RPMI8226 (cell line): ENCODE measurements at regions not wholly inside any gene's neighbourhood (a gene's known extent, or its start where the extent isn't known, plus 50 kb on each side); places are given as distances from the start of the nearest gene placed in this dataset.
A peak's percentile ranks its signal among the peaks of the same experiment; 100 is the strongest.

ENCODE experiments used
- DNase-seq: peaks from one replicate; pipeline ENCODE4 v3.0.0-alpha.2; 2015

GRCh38 chr2:128773641-128774319, 455.1 kb upstream of the HS6ST1 start:
- peak; percentile 9 for DNase-seq

GRCh38 chr2:128774320-128775216, 455.9 kb upstream of the HS6ST1 start:
- DNase-seq, result no peak

- DNase-seq, result no peak
These were observed 456.7 kb upstream of the HS6ST1 start for GRCh38 chr2:128775217-128775913.

- no peak for DNase-seq
These were observed 457.2 kb upstream of the HS6ST1 start for GRCh38 chr2:128775914-128776285.

- DNase-seq, result no peak
These were observed 458.0 kb upstream of the HS6ST1 start for GRCh38 chr2:128776461-128777195.

- no peak for DNase-seq
These were observed 458.7 kb upstream of the HS6ST1 start for GRCh38 chr2:128777196-128778035.

DNA sequence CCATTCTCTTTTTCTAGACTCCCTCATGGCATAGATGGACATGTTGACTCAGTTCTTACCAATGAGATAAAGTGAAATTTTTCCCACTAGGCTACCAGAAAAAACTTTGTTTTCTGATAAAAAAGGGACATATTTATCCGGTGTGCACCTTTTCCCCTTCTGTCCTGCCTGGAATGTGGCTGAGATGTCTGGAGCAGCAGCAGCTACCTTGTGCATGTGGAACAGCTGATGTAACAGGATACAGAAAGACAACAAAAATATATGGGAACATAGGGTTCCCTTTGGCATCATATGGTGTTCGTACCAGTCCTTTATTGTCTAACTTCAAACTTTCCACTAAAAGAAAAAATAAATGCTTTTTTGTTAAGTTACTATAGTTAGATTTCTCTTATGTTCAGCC, 460.2 kb upstream of the HS6ST1 start:
- no peak for DNase-seq

GRCh38 chr2:128779301-128780095, 460.8 kb upstream of the HS6ST1 start:
- no peak for DNase-seq

DNA sequence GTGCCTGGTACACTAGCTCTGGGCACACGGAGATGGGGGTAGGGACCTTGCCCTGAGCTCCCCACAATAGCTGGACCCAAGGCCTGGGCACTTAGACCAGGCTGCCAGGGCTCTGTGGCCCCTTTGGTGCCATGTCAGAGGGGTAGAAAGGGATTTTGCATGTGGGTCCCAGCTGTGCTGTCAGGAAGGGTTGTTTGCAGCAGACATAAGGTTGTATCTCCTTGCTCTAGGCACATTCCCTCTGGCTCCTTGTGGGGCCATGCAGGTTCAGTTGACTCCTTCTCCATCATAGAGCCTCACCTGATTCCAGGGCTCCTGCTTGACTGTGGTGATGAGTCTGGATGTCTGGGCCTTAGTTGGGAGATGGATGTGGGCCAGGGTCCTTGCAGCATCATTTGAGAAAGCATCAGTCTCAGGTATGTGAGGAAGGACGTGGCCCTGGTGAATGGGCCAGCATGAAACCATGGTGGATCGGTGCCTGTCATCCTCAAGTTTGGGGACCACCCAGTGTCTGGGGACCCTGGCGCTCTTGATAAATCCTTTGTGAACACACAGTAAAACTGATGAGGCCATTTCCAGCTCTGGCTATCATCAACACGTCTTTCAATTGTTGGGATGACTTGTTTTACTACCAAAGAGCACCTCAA, 461.9 kb upstream of the HS6ST1 start:
- no peak for DNase-seq

- DNase-seq, result no peak
These were observed 462.5 kb upstream of the HS6ST1 start for GRCh38 chr2:128781166-128781565.

DNA sequence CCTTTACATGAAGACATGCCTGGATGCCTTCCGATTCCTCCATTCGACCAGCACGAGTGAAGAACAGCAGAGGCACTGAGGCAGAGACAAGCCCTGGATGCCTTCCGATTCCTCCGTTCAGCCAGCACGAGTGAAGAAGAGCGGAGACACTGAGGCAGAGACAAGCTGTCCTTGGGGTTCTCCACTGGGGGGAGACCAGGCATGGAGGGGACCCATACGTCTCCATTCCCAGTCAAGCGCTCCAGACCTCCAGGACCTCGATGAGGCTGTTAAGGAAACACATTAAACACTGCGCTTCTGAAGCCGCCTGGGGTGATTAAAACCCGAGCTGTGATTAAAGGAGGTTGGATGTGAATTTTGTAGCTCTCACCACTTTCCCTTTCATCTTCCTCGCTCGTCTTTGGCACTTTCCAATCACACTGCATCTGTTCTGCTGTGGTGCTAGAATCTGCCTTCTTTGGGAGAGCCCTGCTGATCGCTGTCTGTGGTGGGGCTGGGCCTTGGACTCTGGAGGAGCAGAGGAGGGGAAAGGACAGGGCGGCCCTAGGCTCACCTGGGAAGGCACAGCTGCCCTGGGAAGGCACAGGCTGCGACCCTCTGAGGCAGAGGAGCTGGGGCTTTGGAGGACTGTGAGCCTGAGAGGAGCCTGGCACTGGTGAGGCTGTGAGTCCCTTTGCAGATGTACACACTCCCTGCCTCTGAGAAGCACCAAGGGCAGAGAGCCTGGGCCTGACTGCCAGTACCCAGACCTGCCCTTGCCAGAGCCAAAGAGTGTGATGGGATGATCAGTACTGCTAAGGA, 463.1 kb upstream of the HS6ST1 start:
- DNase-seq, result no peak

DNA sequence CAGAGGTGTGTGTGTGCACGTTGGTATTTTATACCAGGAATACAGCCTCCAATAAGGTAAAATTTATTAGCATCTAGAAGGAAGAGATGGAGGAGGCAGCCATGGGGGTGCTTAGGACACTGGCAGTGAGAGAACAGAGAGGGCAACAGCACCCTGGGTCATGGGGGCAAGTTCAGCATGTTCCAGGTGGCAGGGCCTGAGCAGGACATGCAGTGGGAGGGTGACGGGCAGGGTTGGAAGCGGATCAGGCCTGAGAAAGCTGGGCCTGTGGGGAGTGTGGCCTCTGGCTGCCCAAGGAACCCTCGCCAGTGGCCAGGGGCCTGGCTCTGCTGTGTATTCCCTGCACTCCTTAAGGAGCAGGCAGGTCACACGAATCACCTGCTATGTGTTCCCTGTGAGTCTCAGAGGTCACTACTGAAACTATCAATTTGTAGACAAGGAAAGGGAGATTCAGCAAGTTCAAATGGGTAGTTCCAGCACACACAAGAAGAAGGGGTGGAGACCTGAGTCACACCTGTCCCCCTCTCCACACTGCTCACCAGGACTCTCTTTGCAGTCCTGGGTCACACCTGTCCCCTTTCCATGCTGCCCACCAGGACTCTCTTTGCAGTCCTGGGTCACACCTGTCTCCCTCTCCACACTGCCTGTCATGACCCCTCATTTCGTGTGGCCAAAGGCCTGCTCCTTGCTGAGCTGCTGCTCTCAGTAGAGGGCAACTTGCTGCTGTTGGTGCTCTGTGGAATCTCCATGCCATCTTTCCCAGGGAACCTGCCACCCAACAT, 463.9 kb upstream of the HS6ST1 start:
- DNase-seq, result no peak

DNA sequence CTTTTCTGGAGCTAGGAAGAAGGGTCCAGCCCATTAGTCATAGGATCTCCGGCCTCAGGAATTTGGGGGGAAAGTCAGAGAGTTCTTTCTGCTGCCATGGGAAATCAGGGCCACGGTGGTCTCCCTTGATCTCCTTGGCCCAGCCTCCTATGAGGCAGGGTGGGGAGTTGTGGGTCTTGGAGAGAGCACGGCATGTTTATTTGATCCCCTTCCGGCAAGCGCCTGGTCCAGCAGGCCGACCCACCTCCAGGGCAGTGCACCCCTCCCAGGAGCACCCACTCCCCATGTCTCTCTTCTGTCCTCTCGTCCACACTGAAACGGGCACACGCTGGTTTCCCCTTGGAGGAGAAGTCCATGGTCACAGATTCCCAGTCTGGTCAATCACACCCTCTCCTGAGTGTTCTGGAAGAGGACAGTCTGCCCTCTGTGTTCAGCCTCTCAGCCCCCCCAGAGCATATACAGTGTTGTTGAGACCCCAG, 464.6 kb upstream of the HS6ST1 start:
- DNase-seq, result no peak

DNA sequence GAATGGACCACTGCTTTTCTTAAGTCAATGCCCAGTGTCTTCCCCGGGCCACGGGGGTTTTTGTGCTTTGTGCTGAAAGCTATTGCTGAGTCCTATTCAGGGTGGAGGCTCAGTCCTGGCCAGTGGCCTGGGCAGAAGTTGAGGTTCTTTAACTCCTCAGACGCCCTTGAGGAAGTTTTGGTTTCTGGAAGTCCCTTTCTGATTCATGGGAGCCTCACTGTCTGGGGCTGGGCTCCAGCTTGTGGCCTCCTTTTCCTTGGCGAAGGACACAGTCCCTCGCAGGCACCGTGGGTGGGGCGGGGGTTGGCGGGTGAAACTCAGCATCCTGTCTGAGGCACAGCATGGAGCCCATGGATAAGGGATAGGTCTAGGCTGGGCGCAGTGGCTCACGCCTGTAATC, 465.2 kb upstream of the HS6ST1 start:
- no peak for DNase-seq

DNA sequence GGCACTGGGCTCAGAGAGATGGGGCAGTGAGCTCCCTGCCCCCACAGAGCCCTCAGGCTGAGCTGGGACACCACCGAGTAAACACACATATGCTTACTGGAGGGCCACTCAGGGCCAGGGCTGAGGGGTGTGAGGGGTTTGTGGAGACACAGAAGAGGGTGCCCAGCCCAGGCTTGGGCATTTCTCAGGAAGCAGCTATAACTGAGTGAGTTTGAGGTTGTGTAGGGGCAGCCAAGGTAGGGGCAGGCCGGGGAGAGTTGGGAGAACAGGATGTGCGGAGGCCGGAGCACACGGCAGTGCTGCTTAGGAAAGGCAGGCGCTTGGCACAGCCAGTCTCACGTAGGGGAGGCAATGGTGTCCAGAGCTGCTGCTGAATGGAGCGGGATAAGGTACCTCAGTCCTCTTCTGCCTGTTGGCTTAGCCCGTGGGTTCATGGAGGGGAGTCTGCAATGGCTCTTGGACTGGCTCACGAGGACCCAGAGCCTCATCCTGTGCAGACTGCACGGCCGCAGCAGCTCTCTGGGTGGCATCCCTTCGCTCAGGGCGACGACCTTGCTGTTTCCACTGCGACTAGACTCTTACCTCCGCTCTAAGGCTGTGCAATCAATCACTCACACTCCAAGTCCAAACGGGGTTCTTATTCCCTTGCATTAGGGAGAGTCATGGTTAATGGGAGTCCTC, 466.1 kb upstream of the HS6ST1 start:
- no peak for DNase-seq

GRCh38 chr2:128786316-128786715, 467.6 kb upstream of the HS6ST1 start:
- DNase-seq, result no peak

DNA sequence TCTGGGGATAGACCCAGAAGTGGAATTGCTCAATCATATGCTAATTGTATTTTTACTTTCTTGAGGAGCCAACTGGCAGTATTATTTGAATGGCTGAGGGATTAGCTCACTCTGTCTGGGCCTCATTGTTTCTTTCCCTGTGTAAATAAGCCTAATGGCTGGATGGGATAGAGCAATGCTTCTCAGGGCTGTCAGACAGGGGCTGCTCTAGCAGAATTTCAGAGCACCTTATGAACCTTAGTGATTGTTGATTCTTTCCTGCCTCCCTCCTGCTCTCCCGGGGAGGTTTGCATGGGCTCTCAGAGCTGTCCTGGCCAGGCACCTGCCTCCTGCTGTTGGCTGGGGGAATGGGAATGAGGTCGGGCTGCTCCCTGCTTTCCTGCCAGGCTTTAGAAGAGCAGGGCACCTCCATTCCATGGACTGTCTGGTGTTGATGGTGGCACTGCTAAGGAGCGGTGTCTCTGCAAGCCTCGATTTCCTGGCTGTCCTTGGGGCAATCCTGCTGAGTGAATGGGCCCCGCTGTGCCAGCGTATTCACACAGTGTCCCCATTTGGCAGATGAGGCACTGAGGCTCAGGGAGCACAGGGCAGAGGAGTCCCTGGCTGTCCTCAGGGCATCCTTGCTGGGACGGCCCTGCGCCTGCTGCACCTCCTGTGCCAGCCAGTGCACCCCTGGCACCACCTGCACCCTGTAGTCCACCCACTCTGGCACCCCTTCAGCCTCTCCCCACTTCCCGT, 468.2 kb upstream of the HS6ST1 start:
- no peak for DNase-seq
